Ishikawa (cell line): ENCODE measurements at regions not wholly inside any gene's neighbourhood (a gene's known extent, or its start where the extent isn't known, plus 50 kb on each side); places are given as distances from the start of the nearest gene placed in this dataset.

Source experiments
- CEBPB ChIP-seq: IDR thresholded peaks from 2 replicates; pipeline ENCODE4 v1.6.1; 2012
- CREB1 ChIP-seq: IDR thresholded peaks from 2 replicates; pipeline ENCODE4 v1.6.1; 2012; ENCODE audit warnings: low read depth
- EGR1 ChIP-seq: IDR thresholded peaks from 2 replicates; pipeline ENCODE4 v1.6.1; 2012
- EP300 ChIP-seq: IDR thresholded peaks from 2 replicates; pipeline ENCODE4 v1.6.1; 2012; ENCODE audit warnings: borderline replicate concordance
- FOXM1 ChIP-seq: IDR thresholded peaks from 2 replicates; pipeline ENCODE4 v1.6.1; 2012; ENCODE audit warnings: low read depth, borderline replicate concordance
- MAX ChIP-seq: IDR thresholded peaks from 2 replicates; pipeline ENCODE4 v1.6.1; 2012
- NFIC ChIP-seq: IDR thresholded peaks from 2 replicates; pipeline ENCODE4 v1.6.1; 2012
- RAD21 ChIP-seq: IDR thresholded peaks from 2 replicates; pipeline ENCODE4 v1.6.1; 2012; ENCODE audit warnings: low read depth
- REST ChIP-seq: IDR thresholded peaks from 2 replicates; pipeline ENCODE4 v1.6.1; 2012; ENCODE audit warnings: low read depth, mild to moderate bottlenecking
- TAF1 ChIP-seq: IDR thresholded peaks from 2 replicates; pipeline ENCODE4 v1.6.1; 2012; ENCODE audit warnings: low read depth, mild to moderate bottlenecking
- TCF12 ChIP-seq: IDR thresholded peaks from 2 replicates; pipeline ENCODE4 v1.6.1; 2012; ENCODE audit warnings: low read depth
- TEAD4 ChIP-seq: IDR thresholded peaks from 2 replicates; pipeline ENCODE4 v1.6.1; 2012
- USF1 ChIP-seq: IDR thresholded peaks from 2 replicates; pipeline ENCODE4 v1.6.1; 2012
- YY1 ChIP-seq: IDR thresholded peaks from 2 replicates; pipeline ENCODE4 v1.6.1; 2012; ENCODE audit warnings: low read depth
- ZBTB7A ChIP-seq: IDR thresholded peaks from 2 replicates; pipeline ENCODE4 v1.6.1; 2012; ENCODE audit warnings: low read depth

GRCh38 chr6:100300221-100300736, 164.4 kb downstream of the SIM1 start:
- TF ChIP-seq ZBTB7A, result no peak
- no peak for TF ChIP-seq REST
- TF ChIP-seq EP300, result peak; percentile 93
- TF ChIP-seq MAX, result peak; percentile 40; the same call in 1 of the 2 replicates
- TF ChIP-seq RAD21, result no peak
- TF ChIP-seq TCF12, result peak; percentile 87
- no peak for TF ChIP-seq CREB1
- TF ChIP-seq CEBPB, result no peak
- no peak for TF ChIP-seq EGR1
- peak; percentile 74 for TF ChIP-seq TEAD4
- no peak for TF ChIP-seq USF1
- TF ChIP-seq NFIC, result peak; percentile 77
- TF ChIP-seq TAF1, result no peak
- TF ChIP-seq YY1, result no peak
- TF ChIP-seq FOXM1, result peak; percentile 97

- peak; percentile 94 for TF ChIP-seq TEAD4
- no peak for TF ChIP-seq ZBTB7A
- TF ChIP-seq RAD21, result no peak
- peak; percentile 46; the same call in 1 of the 2 replicates for TF ChIP-seq YY1
- TF ChIP-seq EP300, result peak; percentile 98
- no peak for TF ChIP-seq EGR1
- TF ChIP-seq CEBPB, result peak; percentile 71
- 0 out of 2 replicates have a peak, but pooled peaks have one; percentile 28 for TF ChIP-seq MAX
- TF ChIP-seq CREB1, result no peak
- peak; percentile 97 for TF ChIP-seq FOXM1
- no peak for TF ChIP-seq USF1
- TF ChIP-seq TAF1, result no peak
- TF ChIP-seq TCF12, result peak; percentile 92
- TF ChIP-seq NFIC, result peak; percentile 79
- TF ChIP-seq REST, result no peak
Observed at GRCh38 chr6:100296810-100297544, 167.7 kb downstream of the SIM1 start.

GRCh38 chr6:100289285-100289684, 175.4 kb downstream of the SIM1 start:
- TF ChIP-seq EGR1 (no peak), YY1 (no peak), FOXM1 (no peak), TEAD4 (no peak), TCF12 (no peak), USF1 (no peak), EP300 (no peak)

GRCh38 chr6:100288311-100288710, 176.4 kb downstream of the SIM1 start:
- no peak for TF ChIP-seq NFIC
- TF ChIP-seq USF1, result no peak
- no peak for TF ChIP-seq ZBTB7A
- TF ChIP-seq RAD21, result no peak
- no peak for TF ChIP-seq EP300

- TF ChIP-seq TEAD4 (peak; percentile 76), EGR1 (no peak), TCF12 (peak; percentile 32; the same call in 1 of the 2 replicates)
Observed at GRCh38 chr6:100283285-100283684, 181.4 kb downstream of the SIM1 start.
